NOMO-1 (cell line): ENCODE measurements at regions not wholly inside any gene's neighbourhood (a gene's known extent, or its start where the extent isn't known, plus 50 kb on each side); places are given as distances from the start of the nearest gene placed in this dataset.
"Not testable (repeated sequence)": the region's sequence is repeated elsewhere in the genome, so short reads cannot be mapped to it uniquely, and the experiment has no call there.

Experiments used
- DNase-seq, 2 experiments: peaks; one replicate each; lab custom pipeline; 2025; ENCODE audit not compliant: unreplicated experiment in 2 of 2; lab: John Stamatoyannopoulos, UW

DNA sequence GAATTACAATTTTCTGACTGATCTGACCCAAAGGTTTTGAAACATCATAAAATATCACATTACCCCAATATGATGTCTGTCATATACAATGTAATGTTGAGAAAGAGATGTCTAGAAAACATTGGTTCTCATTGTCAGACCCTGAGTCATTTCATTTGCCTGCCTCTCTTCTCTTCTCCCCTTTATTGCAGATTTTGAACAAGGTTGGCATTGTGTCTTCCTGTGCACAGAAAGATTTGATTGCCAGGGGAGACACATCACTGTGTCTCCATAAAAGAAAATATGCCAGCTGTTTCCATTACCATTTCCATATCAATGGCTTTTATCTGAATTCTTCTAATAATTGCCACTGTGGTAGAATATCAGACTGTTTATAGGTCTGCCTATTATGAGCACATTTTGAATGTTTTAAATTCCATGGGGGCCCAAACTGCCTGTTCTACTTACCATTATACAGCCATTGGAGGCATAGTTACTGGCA lies 65.6 kb downstream of the IFI44 start:
- DNase-seq: no peak

DNA sequence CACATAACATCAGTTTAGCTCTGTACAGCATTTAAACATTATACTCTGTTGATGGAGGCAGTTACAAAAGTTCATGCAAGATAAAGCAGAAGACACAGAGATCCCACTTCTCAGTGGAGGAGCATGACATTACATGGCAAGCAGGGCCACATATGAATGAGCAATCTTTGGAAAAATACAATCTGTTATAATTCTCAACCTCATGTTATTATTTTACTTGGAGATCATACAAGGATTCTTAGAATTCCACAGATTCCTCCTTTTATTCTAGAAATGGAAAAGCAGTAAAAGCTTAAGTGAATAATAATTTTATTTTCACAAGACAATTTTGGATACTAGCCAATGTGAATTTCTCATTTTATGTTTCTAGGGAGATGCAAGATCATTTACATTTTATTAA lies 66.6 kb downstream of the IFI44 start:
- no peak for DNase-seq

DNA sequence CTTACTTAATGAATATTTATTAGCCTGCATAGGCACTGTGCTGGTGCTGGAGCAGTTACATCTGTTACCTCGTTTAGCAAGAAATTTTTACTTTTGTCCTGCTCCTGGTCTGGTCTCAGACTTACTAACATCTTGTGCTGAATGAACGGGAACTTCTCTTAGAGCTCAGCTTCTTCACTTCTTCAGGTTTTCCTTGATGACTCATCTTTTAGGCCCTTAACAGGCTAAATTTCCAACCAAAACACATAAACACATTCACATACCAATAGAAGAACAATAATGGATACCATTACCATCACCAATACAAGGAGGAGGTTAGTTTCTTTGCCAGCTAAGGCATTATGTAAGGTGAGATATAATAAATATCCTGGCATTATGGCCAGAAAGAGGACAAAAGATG lies 68.9 kb downstream of the IFI44 start:
- DNase-seq: no peak

DNA sequence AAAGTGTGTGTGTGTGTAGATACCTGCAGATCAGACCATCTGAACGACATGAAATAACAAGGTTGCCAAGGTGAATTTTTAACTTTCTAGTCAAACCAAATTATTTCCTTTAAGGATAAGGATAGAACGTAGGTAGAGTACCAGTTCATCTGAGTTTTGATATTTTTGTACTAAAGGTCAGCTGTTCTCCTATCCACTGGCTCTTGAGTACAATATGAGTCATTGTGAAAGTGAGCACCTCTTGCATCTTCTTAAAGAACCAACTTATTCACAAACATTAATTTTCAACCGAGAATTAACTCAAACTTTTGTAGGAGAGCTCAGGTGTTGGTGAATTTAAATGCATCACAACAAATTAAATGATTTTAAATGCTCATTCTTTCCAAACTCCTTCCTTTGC lies 71.5 kb downstream of the IFI44 start:
- no peak for DNase-seq

DNA sequence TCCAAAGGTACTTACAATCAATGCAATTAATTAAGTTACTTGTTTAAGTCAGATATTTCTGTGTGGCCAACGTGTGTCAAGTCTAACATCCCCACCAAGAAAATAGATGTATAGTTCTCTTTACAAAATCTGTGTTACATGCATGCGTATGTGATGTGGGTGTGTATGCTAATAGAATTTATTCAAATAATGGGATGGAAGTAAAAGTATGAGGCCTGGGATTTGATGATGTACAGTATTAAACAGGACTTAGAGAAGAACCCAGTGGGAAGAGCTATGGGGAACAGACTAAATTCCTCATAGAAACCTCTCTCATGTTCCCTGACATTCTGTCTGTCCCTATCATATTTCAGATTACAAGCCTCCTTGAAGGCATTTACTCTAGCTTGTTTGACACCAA lies 72.5 kb downstream of the IFI44 start:
- DNase-seq: no peak

DNA sequence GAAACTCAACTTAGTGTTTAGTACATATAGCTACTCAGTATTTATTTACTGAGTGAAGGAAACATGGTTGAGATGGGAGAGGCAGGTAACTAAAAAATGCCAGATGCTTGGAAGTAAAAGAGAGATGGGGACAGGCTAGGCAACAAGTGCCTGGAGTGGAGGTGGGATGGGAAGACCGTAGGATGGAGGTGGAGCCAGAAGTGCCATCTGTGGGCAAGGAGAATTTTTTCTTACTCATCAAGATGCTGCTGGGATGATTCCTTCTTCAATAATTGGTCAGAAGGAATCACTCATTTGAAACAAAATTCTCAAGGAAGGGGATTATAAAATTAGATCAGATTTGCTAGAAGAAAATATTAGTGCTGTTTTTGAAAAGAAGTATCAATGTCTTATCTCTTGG lies 72.9 kb downstream of the IFI44 start:
- DNase-seq: no peak

DNA sequence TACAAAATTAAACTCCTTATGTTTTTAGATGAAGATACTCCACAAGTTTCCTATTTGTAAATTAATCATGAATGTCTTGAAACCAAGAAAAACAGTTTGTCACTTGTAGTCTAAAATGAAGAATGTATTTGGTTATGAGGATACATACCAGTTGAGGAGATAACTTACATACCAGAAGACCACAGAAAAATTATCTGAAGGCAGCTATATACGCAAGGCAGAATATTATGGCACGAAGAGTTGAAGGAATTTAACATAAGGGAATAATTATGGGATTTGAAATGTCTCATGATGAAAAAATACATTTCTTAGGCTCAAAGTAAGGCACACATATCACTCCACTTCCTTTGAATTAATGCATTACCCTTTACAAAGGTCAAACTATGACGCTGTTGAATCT lies 73.3 kb downstream of the IFI44 start:
- DNase-seq: no peak

DNA sequence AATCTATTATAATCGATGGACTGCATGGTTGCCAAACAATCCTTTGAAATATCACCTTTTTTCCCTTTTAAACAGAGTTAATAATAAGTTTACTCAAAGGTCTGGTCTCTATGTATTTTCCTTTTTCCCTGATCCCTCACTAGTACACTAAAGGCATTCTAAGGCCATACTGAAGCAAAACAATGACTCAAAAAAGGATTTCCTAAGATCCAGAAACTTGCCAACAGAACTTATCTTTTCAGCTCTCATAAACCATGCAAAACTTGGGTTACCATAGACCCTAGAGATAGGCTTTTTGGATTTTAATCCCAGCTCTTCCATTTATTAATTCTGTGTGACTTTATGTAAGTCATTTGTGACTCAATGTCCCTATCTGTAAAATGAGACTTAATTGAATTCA lies 77.1 kb downstream of the IFI44 start:
- DNase-seq: no peak

DNA sequence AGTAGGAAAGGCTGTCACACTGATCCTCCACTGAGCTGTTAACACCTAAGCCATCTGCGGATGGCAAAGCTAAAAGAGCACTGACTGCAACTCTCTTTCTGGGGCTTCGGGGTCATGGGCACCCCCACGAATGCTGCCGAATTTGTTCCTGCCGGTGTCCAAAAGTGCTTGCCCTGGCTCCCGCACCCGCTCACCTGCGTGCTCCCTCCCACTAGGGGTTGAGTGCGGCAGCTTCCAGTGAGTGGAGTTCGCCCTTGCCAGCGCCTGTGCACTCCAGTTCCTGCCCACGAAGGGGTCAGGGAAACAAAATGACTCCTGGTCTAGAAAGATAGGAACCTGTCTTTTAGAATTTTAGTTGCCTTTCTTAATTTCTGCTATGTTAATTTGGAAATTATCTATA lies 78.7 kb downstream of the IFI44 start:
- no peak for DNase-seq

DNA sequence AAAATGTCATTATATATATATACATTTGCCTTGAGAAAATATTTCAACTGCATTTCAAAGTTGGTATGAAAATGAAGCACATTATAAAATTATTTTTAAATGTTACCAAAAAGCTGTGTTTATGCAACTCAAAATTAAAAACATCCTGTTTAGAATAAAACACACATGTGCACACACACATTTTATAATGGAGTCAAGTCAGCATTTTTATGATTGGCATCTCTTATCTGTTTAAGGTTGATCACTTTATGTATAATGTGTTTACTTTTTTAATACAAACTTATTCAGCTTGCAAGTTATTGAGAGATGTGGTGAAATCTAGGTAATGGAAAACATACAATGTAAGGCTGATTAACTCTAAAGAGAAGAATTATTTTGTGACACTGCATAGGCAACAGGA lies 80.4 kb downstream of the IFI44 start:
- DNase-seq: no peak

DNA sequence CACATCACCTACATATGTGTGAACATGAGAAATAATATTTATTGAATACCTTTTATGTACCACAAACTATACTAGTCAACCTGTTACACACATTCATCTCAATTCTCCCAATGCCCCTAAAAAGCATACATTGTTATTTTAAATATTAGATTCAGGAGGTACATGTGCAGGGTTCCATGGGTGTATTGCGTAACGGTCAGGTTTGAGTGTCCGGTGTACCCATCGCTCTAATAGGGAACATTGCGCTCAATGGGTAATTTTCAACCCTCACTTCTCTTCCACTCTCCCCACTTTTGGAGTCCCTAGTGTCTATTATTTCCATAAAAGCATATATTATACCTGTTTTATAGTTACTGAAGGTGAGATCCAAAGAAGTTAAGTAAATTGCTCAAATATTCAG lies 82.0 kb downstream of the IFI44 start:
- no peak for DNase-seq

DNA sequence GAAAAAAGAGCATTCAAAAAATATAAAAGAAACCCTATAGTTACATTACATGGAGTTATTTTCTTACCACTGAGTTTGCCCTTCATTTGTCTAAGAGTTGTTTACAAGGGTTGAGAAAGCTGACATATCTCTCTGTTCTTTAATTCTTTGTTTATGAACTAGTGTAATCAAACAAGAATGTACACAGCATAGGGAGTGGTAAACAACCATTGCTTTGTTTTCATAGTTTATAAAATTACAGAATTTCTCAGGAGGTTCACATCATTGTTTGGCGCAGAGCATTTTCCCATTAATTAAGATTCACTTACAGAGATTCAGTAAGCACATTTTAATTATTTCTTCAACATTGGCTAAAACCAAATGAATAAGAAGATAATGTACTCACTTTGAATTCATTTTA lies 87.6 kb downstream of the IFI44 start:
- no peak for DNase-seq

DNA sequence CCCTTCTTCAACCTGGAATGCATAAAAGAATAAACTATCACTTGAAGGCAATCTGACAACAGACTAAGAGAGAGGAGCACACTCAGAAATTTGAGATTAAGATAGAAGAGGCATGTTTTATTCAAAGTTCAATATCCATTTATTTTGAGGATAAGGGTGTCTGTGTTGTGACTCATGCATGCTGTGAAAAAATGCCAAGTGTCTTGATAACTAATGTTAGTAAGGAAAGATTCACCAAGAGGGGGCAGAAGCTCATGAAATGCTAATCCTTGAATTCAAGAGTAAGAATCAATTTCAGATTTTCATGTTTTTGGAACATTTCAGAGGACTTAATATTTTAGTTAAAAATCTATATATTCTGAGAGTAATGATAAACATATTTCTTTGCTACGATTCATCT lies 94.0 kb downstream of the IFI44 start:
- no peak for DNase-seq

DNA sequence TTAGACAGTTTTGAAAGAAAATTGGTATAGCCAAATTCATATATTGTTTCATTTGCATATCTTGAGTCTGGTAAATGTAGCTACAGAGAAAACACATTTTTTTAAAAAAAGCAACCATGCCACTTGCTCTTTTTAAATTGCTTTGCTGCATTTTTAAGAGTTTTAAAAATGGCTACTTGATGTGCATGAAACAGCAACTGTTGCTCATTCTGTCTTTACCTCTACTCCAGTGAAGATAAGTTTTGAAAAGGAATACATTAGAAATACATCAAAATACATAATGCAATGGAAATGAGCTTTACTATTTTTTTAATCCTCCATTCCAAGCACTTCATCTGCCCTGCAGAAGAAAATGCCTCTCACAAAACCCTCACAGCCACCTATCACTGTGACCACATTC lies 95.5 kb downstream of the IFI44 start:
- no peak for DNase-seq

DNA sequence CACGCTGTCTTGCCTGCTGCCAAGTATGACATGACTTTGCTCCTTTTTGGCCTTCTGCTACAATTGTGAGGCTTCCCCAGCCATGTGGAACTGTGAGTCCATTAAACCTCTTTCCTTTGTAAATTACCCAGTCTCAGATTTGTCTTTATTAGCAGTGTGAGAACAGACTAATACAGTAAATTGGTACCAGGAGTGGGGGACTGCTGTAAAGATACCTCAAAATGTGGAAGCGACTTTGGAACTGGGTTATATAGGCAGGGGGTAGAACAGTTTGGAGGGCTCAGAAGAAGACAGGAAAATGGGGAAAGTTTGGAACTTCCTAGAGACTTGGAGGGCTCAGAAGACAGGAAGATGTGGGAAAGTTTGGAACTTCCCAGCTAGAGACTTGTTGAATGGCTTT lies 104.0 kb downstream of the IFI44 start:
- DNase-seq: not testable (repeated sequence)

DNA sequence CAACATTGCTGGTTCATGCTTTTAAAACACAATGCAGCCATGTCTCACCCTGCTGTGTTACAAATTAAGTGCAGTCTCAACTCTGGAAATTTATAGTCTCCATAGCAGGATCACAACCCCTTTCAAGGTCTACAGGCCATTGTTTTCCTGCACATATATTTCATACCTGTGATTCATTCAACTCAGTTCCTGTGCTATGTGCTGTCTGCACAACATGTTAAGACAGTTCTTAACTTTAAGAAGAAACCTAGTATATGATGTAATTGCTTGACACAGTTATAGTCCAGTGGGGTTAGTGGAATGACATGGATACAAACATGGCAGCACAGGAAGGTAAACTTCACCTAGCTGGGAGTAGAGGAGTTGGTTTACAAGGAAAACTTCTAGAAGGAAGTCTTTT lies 106.4 kb downstream of the IFI44 start:
- no peak for DNase-seq

DNA sequence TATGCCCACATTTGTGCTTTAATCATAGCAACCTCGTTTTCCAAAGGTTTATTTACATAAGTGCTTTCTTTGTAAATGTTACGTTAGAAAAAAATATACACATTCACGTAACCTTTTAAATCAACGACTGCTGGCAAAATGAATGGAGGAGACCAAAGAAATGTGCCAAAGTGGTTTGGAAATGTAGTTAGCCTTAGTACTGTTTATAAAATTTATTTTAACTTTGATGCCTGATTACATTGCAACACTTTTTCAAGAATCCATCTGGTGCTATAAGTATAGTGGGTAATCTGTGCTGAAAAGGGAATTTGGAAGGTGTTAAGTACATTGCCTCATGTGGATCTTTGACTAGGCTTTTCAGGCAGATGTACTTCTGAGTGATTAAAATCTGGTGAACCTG lies 108.9 kb downstream of the IFI44 start:
- no peak for DNase-seq

DNA sequence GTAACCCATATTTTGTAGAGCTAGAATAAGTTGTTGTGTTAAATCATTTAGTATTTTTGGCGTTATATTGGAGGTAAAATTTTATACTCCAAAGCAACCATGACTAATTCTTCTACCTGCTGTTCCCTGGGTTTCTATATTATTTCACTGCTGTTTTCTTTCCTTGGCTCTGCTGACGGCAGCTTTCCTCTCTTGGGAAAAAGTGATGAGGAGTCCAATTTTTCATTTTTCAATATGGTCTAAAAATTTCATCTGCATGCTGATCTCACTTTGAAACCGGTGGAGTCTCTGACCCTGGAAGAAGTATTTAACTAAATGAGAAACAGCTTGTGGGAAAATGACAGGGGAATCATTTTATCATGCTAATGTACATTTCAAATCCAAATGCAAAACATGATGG lies 110.2 kb downstream of the IFI44 start:
- DNase-seq: no peak

DNA sequence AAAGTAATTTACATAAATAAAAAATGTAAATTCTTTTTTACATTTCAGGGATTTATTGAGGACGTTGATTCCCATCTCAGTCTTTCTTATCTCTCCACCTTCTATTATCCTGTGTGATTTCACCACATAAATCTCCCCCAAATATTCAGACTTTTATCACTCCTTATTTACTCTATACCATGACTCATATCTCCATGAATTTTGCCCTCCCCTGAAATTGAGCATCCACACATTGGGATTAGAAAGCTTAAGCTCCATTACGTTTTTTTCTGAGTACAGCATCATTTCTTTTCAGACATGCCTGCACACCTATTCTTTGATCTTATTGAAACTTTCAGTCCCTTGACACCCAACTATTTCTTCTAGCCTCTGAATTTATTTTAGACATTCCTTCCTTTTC lies 111.2 kb downstream of the IFI44 start:
- no peak for DNase-seq

DNA sequence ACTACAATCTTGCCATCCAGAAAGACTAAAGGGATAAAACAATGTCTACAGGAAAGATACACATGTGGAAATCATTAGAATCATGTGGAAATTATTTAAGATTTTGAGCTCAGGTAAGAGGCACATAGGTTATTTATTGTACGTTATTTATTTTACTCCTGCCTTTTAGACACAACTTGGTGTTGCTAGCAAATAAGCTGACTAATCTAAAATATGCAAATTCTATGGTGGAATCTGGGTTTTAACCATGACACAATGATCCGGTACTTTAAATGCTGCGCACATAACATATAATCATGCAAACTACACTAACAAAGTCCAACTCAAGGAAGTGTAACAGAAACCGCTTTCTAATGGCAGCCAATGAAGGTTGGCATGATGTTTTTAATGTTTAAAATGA lies 112.5 kb downstream of the IFI44 start:
- no peak for DNase-seq

DNA sequence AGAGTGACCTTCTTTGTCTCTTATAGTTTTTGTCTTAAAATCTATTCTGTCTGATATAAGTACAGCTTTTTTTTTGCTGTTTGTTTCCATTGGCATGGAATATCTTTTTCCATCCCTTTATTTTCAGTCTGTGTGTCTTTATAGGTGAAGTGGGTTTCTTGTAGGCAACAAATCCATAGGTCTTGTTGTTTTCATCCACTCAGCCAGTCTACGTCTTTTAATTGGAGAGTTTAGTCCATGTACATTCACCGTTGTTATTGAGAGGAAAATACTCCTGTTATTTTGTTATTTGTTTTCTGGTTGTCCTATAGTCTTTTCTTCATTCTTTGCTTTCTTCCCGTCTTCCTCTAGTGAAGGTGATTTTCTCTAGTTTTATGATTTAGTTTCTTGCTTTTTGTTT lies 115.9 kb downstream of the IFI44 start:
- no peak for DNase-seq

DNA sequence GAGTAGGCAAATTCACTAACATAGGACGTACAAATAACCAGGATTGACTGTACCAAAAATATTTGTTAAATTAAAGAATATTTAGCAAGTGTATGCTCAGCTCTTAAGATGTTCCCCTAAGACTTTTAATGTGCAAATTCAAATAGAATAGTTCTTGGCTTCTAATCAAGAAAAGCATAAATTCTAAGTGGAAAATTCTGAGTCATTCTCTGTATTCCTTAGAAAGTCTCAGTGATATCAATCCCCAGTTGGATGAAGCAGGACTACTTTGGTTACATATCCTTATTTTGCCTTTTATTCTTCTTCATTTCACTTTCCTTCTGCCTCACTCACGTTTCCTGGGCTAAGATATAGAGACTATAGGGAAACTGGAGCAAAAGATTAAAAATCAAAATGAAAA lies 130.2 kb downstream of the IFI44 start:
- DNase-seq: no peak

DNA sequence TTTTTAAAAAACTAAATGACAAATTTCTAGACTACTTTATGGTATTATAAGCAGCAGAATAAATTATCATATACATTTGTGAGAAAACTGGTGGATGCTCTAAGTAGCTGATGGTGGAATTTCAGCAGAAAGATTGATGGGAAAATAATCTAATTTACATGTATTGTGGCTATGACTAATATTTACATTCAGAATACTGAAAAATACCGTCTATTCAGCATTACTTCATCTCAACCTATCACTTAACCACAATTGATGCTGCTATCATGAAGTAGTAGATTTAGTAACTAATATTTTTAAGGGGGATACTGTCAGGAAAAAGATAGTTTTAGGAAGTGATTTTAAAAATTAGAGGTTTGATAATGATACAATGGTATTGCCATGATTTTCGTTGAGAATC lies 137.9 kb downstream of the IFI44 start:
- DNase-seq: no peak

DNA sequence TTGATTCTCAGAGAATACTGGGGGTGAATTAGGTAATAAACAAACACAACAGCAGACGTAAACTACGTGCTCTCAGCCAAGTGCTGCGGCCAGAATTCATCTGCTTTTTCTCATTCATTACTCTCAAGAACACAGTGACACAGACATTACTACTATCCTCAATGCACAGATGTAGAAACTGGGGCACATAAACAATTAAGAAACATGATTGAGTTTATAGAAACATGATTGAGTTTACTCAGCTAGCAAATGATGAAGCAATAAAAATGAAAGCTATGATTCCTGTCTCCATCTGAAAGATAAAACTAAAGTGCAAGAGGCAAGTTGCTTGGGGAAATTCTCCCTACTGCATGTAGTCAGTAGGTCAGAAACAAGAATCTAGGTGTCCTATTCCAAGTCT lies 140.5 kb downstream of the IFI44 start:
- no peak for DNase-seq
